ENCODE measurements at regions not wholly inside any gene's neighbourhood (a gene's known extent, or its start where the extent isn't known, plus 50 kb on each side); places are given as distances from the start of the nearest gene placed in this dataset.

- no peak for TF ChIP-seq PPARA (CRISPR knock-in tag; IDR thresholded peaks at IDR 0.05; ENCODE audit: borderline replicate concordance)
- TF ChIP-seq ZFP3 (CRISPR knock-in tag; IDR thresholded peaks at IDR 0.05), result no peak
- no peak for TF ChIP-seq GLIS3 (CRISPR knock-in tag; IDR thresholded peaks at IDR 0.05)
- TF ChIP-seq SNAI2 (CRISPR knock-in tag; IDR thresholded peaks at IDR 0.05), result no peak
- TF ChIP-seq RARB (CRISPR knock-in tag; IDR thresholded peaks at IDR 0.05), result no peak
- no peak for TF ChIP-seq CSDC2 (CRISPR knock-in tag; IDR thresholded peaks at IDR 0.05)
- TF ChIP-seq ESRRG (CRISPR knock-in tag; IDR thresholded peaks at IDR 0.05), result no peak
- no peak for TF ChIP-seq CSRNP3 (CRISPR knock-in tag; IDR thresholded peaks at IDR 0.05)
- TF ChIP-seq ZNF565 (CRISPR knock-in tag; conservative IDR thresholded peaks at IDR 0.05; ENCODE audit: low read depth), result no peak
- TF ChIP-seq ZNF70 (CRISPR knock-in tag; IDR thresholded peaks at IDR 0.05), result no peak
- TF ChIP-seq ZFP30 (CRISPR knock-in tag; IDR thresholded peaks at IDR 0.05), result no peak
Observed at GRCh38 chr19:46945694-46946489, 73.7 kb upstream of the NPAS1 start.
